ENCODE measurements at regions not wholly inside any gene's neighbourhood (a gene's known extent, or its start where the extent isn't known, plus 50 kb on each side); places are given as distances from the start of the nearest gene placed in this dataset.

- TF ChIP-seq CTCF (IDR thresholded peaks at IDR 0.05), result no peak
- no peak for TF ChIP-seq POLR2AphosphoS5 (IDR thresholded peaks at IDR 0.05)
Observed at GRCh38 chr5:68074633-68075032, 140.9 kb upstream of the PIK3R1 start.

Data from stomach (tissue), 4 donors.